ENCODE measurements at regions not wholly inside any gene's neighbourhood (a gene's known extent, or its start where the extent isn't known, plus 50 kb on each side); places are given as distances from the start of the nearest gene placed in this dataset.
"Not testable (repeated sequence)": the region's sequence is repeated elsewhere in the genome, so short reads cannot be mapped to it uniquely, and the experiment has no call there.

DNA sequence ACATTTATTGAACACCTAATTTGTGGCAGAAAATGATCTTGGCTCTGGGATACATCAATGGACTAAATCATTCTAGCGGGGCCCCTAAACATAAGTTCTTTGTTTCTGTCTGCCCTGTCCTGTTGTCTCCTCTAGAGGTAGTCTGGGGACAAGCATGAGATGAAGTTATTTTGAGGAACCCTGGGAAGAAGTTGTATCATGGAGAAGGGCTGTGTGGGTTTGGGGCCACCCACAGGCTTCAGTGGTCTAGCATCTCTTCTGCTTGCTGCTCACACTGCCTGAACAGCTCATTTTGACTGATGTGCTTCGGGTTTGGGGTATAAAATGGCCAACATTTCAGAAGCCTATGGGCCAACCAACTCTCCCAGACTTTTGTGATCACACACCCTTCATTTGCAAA is 50.3 kb upstream of the OSBPL11 start:
- DNase-seq: no peak

GRCh38 chr3:125646581-125646980 is 51.3 kb upstream of the OSBPL11 start:
- DNase-seq: no peak

DNA sequence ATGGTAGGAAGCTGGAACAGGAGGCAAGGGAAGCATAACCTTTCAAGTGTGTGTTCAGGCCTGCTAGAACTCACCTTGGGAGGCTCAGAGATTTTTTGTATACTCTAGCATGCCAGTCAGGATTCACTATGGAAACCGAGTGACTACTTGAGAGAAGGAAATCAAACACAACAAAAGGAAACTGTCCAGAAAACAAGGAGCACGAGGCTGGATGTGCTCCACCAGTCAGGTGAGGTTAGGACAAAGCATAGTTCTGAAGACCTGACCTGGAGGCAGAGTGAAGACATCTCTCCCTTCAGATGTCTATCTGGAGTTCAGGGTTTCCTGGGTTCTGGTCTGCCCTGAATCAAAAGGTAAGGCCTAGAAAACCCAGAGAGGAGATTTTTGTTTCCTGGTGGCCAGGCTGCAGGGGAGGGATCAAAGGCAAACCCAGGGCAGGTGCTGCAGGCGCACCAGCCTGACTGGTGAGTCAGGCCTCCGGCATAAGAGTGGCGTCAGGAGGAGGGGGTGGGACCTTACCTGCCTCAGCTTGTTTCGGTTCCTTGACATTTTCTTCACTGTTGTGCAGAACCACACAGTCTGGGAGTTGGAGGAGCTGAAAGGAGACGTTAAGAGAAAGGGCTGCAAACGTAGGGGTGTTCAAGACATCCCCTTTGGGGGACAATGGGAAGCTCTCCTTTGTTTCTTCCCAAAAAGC is 52.2 kb upstream of the OSBPL11 start:
- peak; percentile 34 for DNase-seq

- DNase-seq: no peak
These were observed 55.9 kb upstream of the OSBPL11 start for GRCh38 chr3:125651244-125651643.

- no peak for DNase-seq
These were observed 57.1 kb upstream of the OSBPL11 start for GRCh38 chr3:125652349-125652748.

- no peak for DNase-seq
These were observed 59.2 kb upstream of the OSBPL11 start for GRCh38 chr3:125654526-125654925.

- DNase-seq: no peak
These were observed 67.4 kb upstream of the OSBPL11 start for GRCh38 chr3:125662675-125663074.

DNA sequence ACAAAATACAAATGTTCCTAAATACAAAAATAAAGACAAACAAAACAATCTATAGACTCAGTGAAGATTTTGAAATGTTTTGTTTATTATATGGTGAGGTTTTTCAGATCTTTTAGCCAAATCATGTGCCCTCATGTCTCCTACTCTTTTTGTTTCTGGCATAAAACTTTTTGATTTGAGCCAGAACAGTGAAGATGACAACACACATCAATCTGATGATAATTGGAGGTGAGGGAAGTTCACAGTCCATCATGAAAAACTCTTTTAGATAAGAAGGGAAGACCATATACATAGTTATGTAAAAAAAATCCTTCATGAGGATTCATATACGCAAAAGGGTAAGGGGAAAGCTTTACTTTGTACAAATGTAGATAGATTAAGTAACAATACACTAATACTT is 75.1 kb upstream of the OSBPL11 start:
- no peak for DNase-seq

- DNase-seq: no peak
These were observed 75.6 kb upstream of the OSBPL11 start for GRCh38 chr3:125670945-125671344.

DNA sequence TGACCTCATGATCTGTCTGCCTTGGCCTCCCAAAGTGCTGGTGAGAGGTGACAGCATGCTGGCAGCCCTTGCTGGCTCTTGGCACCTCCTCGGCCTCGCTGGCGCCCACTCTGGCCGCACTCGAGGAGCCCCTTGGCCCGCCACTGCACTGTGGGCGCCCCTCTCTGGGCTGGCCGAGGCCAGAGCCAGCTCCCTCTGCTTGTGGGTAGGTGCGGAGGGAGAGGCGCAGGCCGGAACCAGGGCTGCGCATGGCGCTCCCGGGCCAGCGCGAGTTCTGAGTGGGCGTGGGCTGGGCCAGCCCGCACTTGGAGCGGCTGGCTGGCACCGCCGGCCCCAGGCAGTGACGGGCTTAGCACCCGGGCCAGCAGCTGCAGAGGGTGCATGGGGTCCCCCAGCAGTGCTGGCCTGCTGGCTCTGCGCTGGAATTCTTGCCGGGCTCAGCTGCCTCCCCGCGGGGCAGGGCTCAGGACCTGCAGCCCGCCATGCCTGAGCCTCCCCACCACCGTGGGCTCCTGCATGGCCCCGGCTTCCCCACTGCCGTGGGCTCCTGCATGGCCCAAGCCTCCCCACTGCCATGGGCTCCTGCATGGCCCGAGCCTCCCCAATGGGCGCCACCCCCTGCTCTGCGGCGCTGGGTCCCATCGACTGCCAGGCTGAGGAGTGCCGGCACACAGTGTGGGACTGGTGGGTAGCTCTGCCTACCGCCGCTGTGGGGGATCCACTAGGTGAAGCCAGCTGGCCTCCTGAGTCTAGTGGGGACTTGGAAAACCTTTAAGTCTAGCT is 76.4 kb upstream of the OSBPL11 start:
- no peak for DNase-seq

DNA sequence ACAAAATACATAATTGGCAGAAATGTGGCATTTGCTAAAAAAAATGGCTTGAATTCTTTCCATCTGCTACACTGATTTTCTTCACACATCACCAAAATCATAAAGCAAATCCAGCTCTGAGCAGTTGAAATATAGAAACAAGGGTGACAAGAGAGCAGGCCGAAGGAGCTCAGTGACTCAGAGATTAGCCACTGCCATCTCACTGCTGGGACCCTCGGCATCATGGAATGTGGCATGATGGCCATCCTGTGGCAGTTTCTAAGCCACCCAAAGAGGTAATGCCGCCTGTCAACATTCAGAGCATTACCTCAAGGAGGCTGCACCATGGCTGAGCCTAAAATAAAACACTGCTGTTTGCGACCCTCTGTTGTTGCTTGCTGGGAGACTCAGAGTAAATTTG is 80.5 kb upstream of the OSBPL11 start:
- no peak for DNase-seq

DNA sequence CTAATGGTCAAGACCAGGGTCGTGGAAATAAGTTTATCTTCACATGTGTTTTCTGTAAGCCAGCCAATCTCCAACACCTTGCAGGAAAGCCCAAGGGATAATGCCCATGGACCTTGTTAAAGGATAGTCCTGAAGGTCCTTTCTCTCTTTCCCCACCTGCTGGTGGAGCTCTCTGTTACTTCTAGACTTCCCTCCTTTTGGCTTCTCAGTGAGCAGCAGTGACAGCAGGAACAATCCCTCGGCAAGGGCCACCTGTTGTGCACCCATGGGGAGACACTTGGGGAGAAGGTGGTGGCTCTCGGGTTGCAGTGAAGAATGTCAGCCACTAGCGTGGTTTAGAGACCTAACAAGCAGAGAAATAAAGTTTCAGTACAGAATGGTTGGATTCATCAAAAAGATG is 84.0 kb upstream of the OSBPL11 start:
- no peak for DNase-seq

DNA sequence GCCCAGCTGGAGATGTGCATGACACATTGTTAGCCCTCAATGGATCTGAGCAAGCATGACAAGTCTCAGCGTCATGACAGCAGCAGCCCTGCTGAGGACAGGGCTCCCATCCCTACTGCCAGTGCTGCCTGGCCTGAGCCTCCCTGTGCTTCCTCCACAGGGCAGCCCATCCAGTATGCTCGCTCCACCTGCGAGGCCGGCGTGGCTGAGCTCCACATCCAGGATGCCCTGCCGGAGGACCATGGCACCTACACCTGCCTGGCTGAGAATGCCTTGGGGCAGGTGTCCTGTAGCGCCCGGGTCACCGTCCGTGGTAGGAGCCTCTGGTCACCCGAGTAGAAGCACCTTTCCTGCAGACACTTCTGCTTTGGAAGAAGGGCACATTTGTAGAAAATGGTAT is 85.8 kb upstream of the OSBPL11 start:
- DNase-seq: no peak

DNA sequence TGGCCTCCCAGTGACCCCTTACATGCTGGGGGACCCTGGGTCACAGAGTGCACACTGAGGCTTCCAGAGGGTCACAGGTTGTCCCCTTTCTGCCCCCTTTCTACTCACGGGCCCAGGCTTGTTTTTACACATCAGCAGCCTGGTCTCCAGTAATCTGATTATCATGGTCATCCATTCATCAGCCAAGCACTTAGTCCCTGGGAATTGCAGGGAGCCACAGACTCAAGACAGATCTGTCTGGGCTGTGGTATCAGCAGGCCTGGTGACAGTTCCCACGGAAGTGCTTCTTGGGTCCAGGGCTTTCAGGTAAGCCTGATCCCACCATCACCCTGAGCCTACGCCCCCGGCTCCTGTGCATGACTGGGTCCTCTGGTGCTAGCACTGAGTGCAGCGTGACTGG is 86.6 kb upstream of the OSBPL11 start:
- not testable (repeated sequence) for DNase-seq

- not testable (repeated sequence) for DNase-seq
These were observed 87.3 kb upstream of the OSBPL11 start for GRCh38 chr3:125682610-125683009.

- DNase-seq: no peak
These were observed 88.0 kb upstream of the OSBPL11 start for GRCh38 chr3:125683067-125683829.

DNA sequence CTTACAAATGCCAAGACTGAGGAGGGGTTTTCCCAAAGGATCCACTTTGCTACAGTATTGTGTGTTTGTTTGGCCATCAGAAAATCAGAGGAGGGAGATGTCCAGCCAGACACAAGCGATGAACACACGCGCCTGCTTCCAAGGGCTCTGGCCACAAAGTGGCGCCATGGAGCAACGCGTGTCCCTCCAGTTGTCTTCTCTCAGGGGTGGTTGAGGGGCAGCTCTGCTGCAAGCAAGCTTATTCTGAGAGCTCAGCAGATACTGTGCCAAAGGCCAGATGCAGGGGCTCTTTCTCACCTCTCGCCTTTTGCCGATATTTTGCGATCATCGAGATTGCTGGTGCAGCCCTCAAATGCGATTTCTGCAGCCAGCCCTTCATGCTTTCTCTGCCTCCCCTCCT is 88.9 kb upstream of the OSBPL11 start:
- DNase-seq: no peak

GRCh38 chr3:125685741-125686140 is 90.4 kb upstream of the OSBPL11 start:
- DNase-seq: not testable (repeated sequence)

- no peak for DNase-seq
These were observed 97.1 kb upstream of the OSBPL11 start for GRCh38 chr3:125692361-125692760.

- no peak for DNase-seq
These were observed 98.6 kb upstream of the OSBPL11 start for GRCh38 chr3:125693887-125694286.

DNA sequence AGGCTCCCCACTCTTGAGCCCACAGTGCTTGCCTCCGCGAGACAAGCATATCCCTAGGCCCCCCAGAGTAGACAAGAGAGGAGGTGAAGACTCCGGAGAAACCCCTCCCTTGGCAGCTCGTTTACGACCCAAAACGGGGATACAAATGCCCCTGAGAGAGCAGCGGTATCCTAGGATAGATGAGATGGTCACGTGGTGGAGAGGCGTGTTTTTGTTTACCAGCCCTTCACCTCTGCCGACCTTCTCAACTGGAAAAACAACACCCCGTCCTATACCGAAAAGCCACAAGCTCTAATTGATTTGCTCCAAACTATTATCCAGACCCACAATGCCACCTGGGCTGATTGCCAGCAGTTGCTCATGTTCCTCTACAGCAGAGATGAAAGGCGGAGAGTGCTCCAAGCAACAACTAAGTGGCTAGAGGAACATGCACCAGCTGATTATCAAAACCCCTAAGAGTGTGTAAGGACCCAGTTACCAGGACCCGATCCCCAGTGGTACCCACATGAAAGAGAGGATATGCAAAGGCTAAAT is 99.5 kb upstream of the OSBPL11 start:
- peak; percentile 21 for DNase-seq

GRCh38 chr3:125695688-125696087 is 100.4 kb upstream of the OSBPL11 start:
- DNase-seq: no peak

- not testable (repeated sequence) for DNase-seq
These were observed 101.8 kb upstream of the OSBPL11 start for GRCh38 chr3:125697126-125697525.
